ENCODE measurements at regions not wholly inside any gene's neighbourhood (a gene's known extent, or its start where the extent isn't known, plus 50 kb on each side); places are given as distances from the start of the nearest gene placed in this dataset.

DNA sequence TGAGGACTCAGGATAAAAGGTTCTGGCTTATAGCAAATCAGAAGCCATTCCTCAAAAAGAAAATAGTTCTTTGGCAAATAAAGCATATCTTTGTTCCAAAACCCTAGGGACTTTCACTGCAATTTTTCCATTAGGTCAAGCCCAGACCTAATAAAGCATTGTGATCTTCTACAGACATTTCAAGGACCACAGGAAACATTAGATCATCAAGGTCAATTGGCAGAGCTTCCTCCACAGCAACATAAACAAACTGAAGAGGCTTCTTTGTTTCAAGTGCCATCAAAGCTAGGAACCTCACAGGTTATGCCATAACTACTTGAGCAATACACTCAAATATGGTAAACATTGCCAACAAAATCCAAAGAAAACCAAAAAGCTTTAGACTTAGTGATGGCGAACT is 144.9 kb downstream of the ANXA5 start:
- H4K8ac ChIP-seq (ENCODE audit: low read depth, low read length): no peak overlapping the region
- no peaks in the 10 kb centered on the region for H3K79me1 ChIP-seq (ENCODE audit: low read length)
- H3K27me3 ChIP-seq (ENCODE audit: insufficient read depth, low read length): no peaks in the 10 kb centered on the region
- no peak overlapping the region for H4K12ac ChIP-seq (ENCODE audit: low read depth, low read length)
- no peak overlapping the region for H2BK5ac ChIP-seq (ENCODE audit: low read depth, low read length, poor library complexity)
- H2AK5ac ChIP-seq (ENCODE audit: low read length): no peak overlapping the region
- H3K4me3 ChIP-seq (ENCODE audit: low read depth, low read length): no peak overlapping the region
- H2BK12ac ChIP-seq (ENCODE audit: low read length): no peak overlapping the region
- H3K4ac ChIP-seq (ENCODE audit: low read depth, low read length): no peak overlapping the region
- H3K4me2 ChIP-seq (ENCODE audit: low read length): no peak overlapping the region
- peaks cover 4% of the 10 kb centered on the region for H3K9me3 ChIP-seq (ENCODE audit: insufficient read depth, low read depth, low read length)
- WGBS (ENCODE audit: extremely low coverage, insufficient coverage, insufficient read length): no CpG with 5 or more reads among the region's 1 CpG
- H3K36me3 ChIP-seq (ENCODE audit: control insufficient read depth in 1 of 2, insufficient read depth in 2 of 2, low read length in 2 of 2): no peaks in the 10 kb centered on the region
- no peaks in the 10 kb centered on the region for H3K79me2 ChIP-seq (ENCODE audit: control insufficient read depth, insufficient read depth, low read length, poor library complexity)
- H4K91ac ChIP-seq (ENCODE audit: low read depth, low read length): no peak overlapping the region
- no peak overlapping the region for H3K18ac ChIP-seq (ENCODE audit: low read length)
- H2AFZ ChIP-seq (ENCODE audit: insufficient read depth, low read length, poor library complexity): no peak overlapping the region
- no peak overlapping the region for H3K27ac ChIP-seq (ENCODE audit: low read depth, low read length)
- no peaks in the 10 kb centered on the region for H3K4me1 ChIP-seq (ENCODE audit: control insufficient read depth in 1 of 2, insufficient read depth in 2 of 2, low read length in 2 of 2)
- H2BK120ac ChIP-seq (ENCODE audit: insufficient read depth, low read length, poor library complexity): no peak overlapping the region
- H3K9ac ChIP-seq (ENCODE audit: low read length): no peak overlapping the region
- no peak for DNase-seq
- H3K23ac ChIP-seq (ENCODE audit: low read length): no peak overlapping the region
- H3K14ac ChIP-seq (ENCODE audit: low read length): no peak overlapping the region

DNA sequence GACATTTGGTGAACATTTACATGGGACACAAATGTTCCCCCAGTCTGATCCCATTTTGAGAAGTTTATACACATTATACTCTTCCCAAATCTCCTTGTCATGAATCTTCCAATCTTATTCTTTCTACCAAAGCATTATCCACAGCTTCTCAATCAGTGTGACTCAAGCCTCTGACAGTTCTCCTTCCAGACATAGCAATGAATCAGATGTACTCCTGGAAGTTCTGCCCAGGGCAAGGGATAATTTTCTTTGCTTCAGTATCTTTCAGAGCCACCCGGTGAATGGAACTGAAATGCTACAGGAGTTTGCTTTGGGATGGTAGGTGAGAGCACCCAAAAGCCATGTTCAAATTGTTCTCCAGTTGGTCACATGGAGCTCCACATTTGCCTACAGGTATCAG is 145.5 kb downstream of the ANXA5 start:
- no peak overlapping the region for H2BK12ac ChIP-seq (ENCODE audit: low read length)
- no peak overlapping the region for H2AK5ac ChIP-seq (ENCODE audit: low read length)
- no peak overlapping the region for H3K9ac ChIP-seq (ENCODE audit: low read length)
- H3K79me2 ChIP-seq (ENCODE audit: control insufficient read depth, insufficient read depth, low read length, poor library complexity): no peaks in the 10 kb centered on the region
- H3K4me2 ChIP-seq (ENCODE audit: low read length): no peak overlapping the region
- H3K18ac ChIP-seq (ENCODE audit: low read length): no peak overlapping the region
- no peak overlapping the region for H3K4ac ChIP-seq (ENCODE audit: low read depth, low read length)
- no peaks in the 10 kb centered on the region for H3K79me1 ChIP-seq (ENCODE audit: low read length)
- H3K27me3 ChIP-seq (ENCODE audit: insufficient read depth, low read length): no peaks in the 10 kb centered on the region
- H2BK120ac ChIP-seq (ENCODE audit: insufficient read depth, low read length, poor library complexity): no peak overlapping the region
- peak; percentile 6 to 22 for DNase-seq
- H3K36me3 ChIP-seq (ENCODE audit: control insufficient read depth in 1 of 2, insufficient read depth in 2 of 2, low read length in 2 of 2): no peaks in the 10 kb centered on the region
- no peak overlapping the region for H3K23ac ChIP-seq (ENCODE audit: low read length)
- no peak overlapping the region for H4K12ac ChIP-seq (ENCODE audit: low read depth, low read length)
- H3K14ac ChIP-seq (ENCODE audit: low read length): no peak overlapping the region
- no CpG with 5 or more reads among the region's 1 CpG for WGBS (ENCODE audit: extremely low coverage, insufficient coverage, insufficient read length)
- no peak overlapping the region for H3K27ac ChIP-seq (ENCODE audit: low read depth, low read length)
- H4K8ac ChIP-seq (ENCODE audit: low read depth, low read length): no peak overlapping the region
- H2AFZ ChIP-seq (ENCODE audit: insufficient read depth, low read length, poor library complexity): no peak overlapping the region
- peaks cover 4% of the 10 kb centered on the region for H3K9me3 ChIP-seq (ENCODE audit: insufficient read depth, low read depth, low read length)
- no peak overlapping the region for H4K91ac ChIP-seq (ENCODE audit: low read depth, low read length)
- H3K4me3 ChIP-seq (ENCODE audit: low read depth, low read length): no peak overlapping the region
- H3K4me1 ChIP-seq (ENCODE audit: control insufficient read depth in 1 of 2, insufficient read depth in 2 of 2, low read length in 2 of 2): no peaks in the 10 kb centered on the region
- no peak overlapping the region for H2BK5ac ChIP-seq (ENCODE audit: low read depth, low read length, poor library complexity)

DNA sequence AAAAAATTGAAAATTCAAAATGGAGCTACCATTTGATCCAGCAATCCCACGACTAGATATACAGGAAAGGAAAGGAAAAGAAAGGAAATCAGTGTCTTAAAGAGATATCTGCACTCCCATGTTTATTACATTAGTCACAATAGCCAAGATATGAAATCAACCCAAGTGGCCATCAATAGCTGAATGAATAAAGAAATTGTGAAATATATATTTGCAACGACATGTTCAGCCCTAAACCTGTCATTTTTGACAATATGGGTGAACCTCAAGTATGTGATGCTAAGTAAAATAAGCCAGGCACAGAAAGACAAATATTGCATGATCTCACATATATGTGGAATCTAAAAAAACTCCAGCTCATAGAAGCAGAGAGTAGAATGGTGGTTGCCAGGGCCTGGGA is 155.1 kb downstream of the ANXA5 start:
- Histone ChIP-seq H3K9me3 (ENCODE audit: insufficient read depth, low read depth, low read length) (no peaks in the 10 kb centered on the region), H2AK5ac (ENCODE audit: low read length) (no peak overlapping the region), H3K4me2 (ENCODE audit: low read length) (no peak overlapping the region), H3K4me1 (ENCODE audit: control insufficient read depth in 1 of 2, insufficient read depth in 2 of 2, low read length in 2 of 2) (no peaks in the 10 kb centered on the region), H2BK5ac (ENCODE audit: low read depth, low read length, poor library complexity) (no peak overlapping the region), H4K8ac (ENCODE audit: low read depth, low read length) (no peak overlapping the region), H3K9ac (ENCODE audit: low read length) (no peak overlapping the region), H3K79me1 (ENCODE audit: low read length) (no peaks in the 10 kb centered on the region), H4K12ac (ENCODE audit: low read depth, low read length) (no peak overlapping the region), H3K18ac (ENCODE audit: low read length) (no peak overlapping the region), H3K79me2 (ENCODE audit: control insufficient read depth, insufficient read depth, low read length, poor library complexity) (no peaks in the 10 kb centered on the region), H3K14ac (ENCODE audit: low read length) (no peak overlapping the region), H3K27ac (ENCODE audit: low read depth, low read length) (no peak overlapping the region), H3K27me3 (ENCODE audit: insufficient read depth, low read length) (no peaks in the 10 kb centered on the region), H2BK12ac (ENCODE audit: low read length) (no peak overlapping the region), H2AFZ (ENCODE audit: insufficient read depth, low read length, poor library complexity) (no peak overlapping the region), H3K23ac (ENCODE audit: low read length) (no peak overlapping the region), H4K91ac (ENCODE audit: low read depth, low read length) (no peak overlapping the region), H3K4me3 (ENCODE audit: low read depth, low read length) (no peak overlapping the region), H3K4ac (ENCODE audit: low read depth, low read length) (no peak overlapping the region), H3K36me3 (ENCODE audit: control insufficient read depth in 1 of 2, insufficient read depth in 2 of 2, low read length in 2 of 2) (no peaks in the 10 kb centered on the region), H2BK120ac (ENCODE audit: insufficient read depth, low read length, poor library complexity) (no peak overlapping the region)
- DNase-seq: no peak
- no CpG with 5 or more reads among the region's 2 CpGs for WGBS (ENCODE audit: extremely low coverage, insufficient coverage, insufficient read length)

DNA sequence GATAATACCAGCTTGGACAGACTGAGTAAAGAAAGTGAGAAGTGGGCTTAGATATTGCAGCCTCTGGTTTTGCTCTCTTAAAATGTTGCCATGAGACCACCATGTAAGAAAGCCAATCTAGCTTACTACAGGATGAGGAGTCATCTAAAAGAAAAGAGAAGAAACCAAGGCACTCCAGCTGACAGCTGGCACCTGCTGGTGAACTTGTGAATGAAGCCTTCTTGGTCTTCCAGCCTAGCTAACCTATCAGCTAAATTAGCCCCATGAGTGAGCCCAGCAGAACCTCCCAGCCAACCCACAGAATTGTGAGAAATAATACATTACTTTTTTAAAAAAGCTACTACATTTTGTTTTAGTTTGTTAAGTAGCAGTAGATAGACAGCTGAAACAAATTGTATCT is 154.5 kb upstream of the QRFPR start:
- Histone ChIP-seq H3K27me3 (ENCODE audit: insufficient read depth, low read length) (no peaks in the 10 kb centered on the region), H3K4me1 (ENCODE audit: control insufficient read depth in 1 of 2, insufficient read depth in 2 of 2, low read length in 2 of 2) (no peaks in the 10 kb centered on the region), H3K23ac (ENCODE audit: low read length) (no peak overlapping the region), H2AK5ac (ENCODE audit: low read length) (no peak overlapping the region), H2AFZ (ENCODE audit: insufficient read depth, low read length, poor library complexity) (no peak overlapping the region), H3K9me3 (ENCODE audit: insufficient read depth, low read depth, low read length) (no peaks in the 10 kb centered on the region), H3K9ac (ENCODE audit: low read length) (no peak overlapping the region), H4K91ac (ENCODE audit: low read depth, low read length) (no peak overlapping the region), H2BK120ac (ENCODE audit: insufficient read depth, low read length, poor library complexity) (no peak overlapping the region), H3K14ac (ENCODE audit: low read length) (no peak overlapping the region), H3K18ac (ENCODE audit: low read length) (no peak overlapping the region), H3K4me3 (ENCODE audit: low read depth, low read length) (no peak overlapping the region), H3K36me3 (ENCODE audit: control insufficient read depth in 1 of 2, insufficient read depth in 2 of 2, low read length in 2 of 2) (no peaks in the 10 kb centered on the region), H4K12ac (ENCODE audit: low read depth, low read length) (no peak overlapping the region), H2BK5ac (ENCODE audit: low read depth, low read length, poor library complexity) (no peak overlapping the region), H3K27ac (ENCODE audit: low read depth, low read length) (no peak overlapping the region), H3K79me1 (ENCODE audit: low read length) (no peaks in the 10 kb centered on the region), H4K8ac (ENCODE audit: low read depth, low read length) (no peak overlapping the region), H3K79me2 (ENCODE audit: control insufficient read depth, insufficient read depth, low read length, poor library complexity) (no peaks in the 10 kb centered on the region), H3K4ac (ENCODE audit: low read depth, low read length) (no peak overlapping the region), H3K4me2 (ENCODE audit: low read length) (no peak overlapping the region), H2BK12ac (ENCODE audit: low read length) (no peak overlapping the region)
- DNase-seq: no peak

DNA sequence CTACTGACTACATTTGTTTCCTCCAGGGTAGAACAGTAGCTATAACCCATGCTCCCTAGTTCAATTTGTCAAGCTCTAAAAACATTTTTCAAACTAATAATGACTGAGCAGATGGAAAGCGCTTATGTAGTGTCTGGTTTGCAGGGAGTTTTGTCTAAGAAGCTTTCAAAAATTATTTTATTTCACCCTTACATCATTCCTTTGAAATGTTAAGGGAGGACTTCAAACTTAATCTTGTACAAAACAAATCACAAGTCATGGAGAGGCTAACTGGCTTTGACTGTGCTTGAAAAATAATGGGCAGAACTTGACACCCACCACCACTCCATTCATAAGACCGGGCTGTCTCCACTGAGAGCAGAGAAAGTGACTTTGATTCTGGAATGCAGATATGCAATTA is 153.4 kb upstream of the QRFPR start:
- no peak overlapping the region for H2BK12ac ChIP-seq (ENCODE audit: low read length)
- no CpG with 5 or more reads among the region's 2 CpGs for WGBS (ENCODE audit: extremely low coverage, insufficient coverage, insufficient read length)
- no peak overlapping the region for H3K18ac ChIP-seq (ENCODE audit: low read length)
- H3K4me3 ChIP-seq (ENCODE audit: low read depth, low read length): no peak overlapping the region
- H2BK120ac ChIP-seq (ENCODE audit: insufficient read depth, low read length, poor library complexity): no peak overlapping the region
- H3K79me2 ChIP-seq (ENCODE audit: control insufficient read depth, insufficient read depth, low read length, poor library complexity): no peaks in the 10 kb centered on the region
- no peak overlapping the region for H3K27ac ChIP-seq (ENCODE audit: low read depth, low read length)
- no peaks in the 10 kb centered on the region for H3K79me1 ChIP-seq (ENCODE audit: low read length)
- H4K12ac ChIP-seq (ENCODE audit: low read depth, low read length): no peak overlapping the region
- no peak overlapping the region for H3K9ac ChIP-seq (ENCODE audit: low read length)
- H3K9me3 ChIP-seq (ENCODE audit: insufficient read depth, low read depth, low read length): no peaks in the 10 kb centered on the region
- H3K4me2 ChIP-seq (ENCODE audit: low read length): no peak overlapping the region
- H3K4me1 ChIP-seq (ENCODE audit: control insufficient read depth in 1 of 2, insufficient read depth in 2 of 2, low read length in 2 of 2): no peaks in the 10 kb centered on the region
- H2BK5ac ChIP-seq (ENCODE audit: low read depth, low read length, poor library complexity): no peak overlapping the region
- no peaks in the 10 kb centered on the region for H3K27me3 ChIP-seq (ENCODE audit: insufficient read depth, low read length)
- H4K91ac ChIP-seq (ENCODE audit: low read depth, low read length): no peak overlapping the region
- no peak overlapping the region for H4K8ac ChIP-seq (ENCODE audit: low read depth, low read length)
- H3K4ac ChIP-seq (ENCODE audit: low read depth, low read length): no peak overlapping the region
- no peaks in the 10 kb centered on the region for H3K36me3 ChIP-seq (ENCODE audit: control insufficient read depth in 1 of 2, insufficient read depth in 2 of 2, low read length in 2 of 2)
- H2AFZ ChIP-seq (ENCODE audit: insufficient read depth, low read length, poor library complexity): no peak overlapping the region
- H3K14ac ChIP-seq (ENCODE audit: low read length): no peak overlapping the region
- no peak overlapping the region for H2AK5ac ChIP-seq (ENCODE audit: low read length)
- no peak for DNase-seq
- no peak overlapping the region for H3K23ac ChIP-seq (ENCODE audit: low read length)
